ELR (cell line): ENCODE measurements at regions not wholly inside any gene's neighbourhood (a gene's known extent, or its start where the extent isn't known, plus 50 kb on each side); places are given as distances from the start of the nearest gene placed in this dataset.

Experiments
- DNase-seq: peaks from one replicate; pipeline ENCODE4 v3.0.0-alpha.2; 2015; ENCODE audit warnings: low read depth

- DNase-seq: peak; percentile 73
Measured at GRCh38 chr12:66044731-66045130, 85.8 kb downstream of the LLPH start.

GRCh38 chr12:66043035-66043434, 87.5 kb downstream of the LLPH start:
- DNase-seq: no peak

GRCh38 chr12:66041651-66042363, 88.7 kb downstream of the LLPH start:
- DNase-seq: no peak

- DNase-seq: peak; percentile 95
Measured at GRCh38 chr12:66036317-66036716, 94.2 kb downstream of the LLPH start.

GRCh38 chr12:66035288-66035966, 95.1 kb downstream of the LLPH start:
- DNase-seq: peak; percentile 80

GRCh38 chr12:66033151-66033550, 97.4 kb downstream of the LLPH start:
- DNase-seq: no peak

GRCh38 chr12:66032739-66033138, 97.8 kb downstream of the LLPH start:
- no peak for DNase-seq

GRCh38 chr12:66030217-66030781, 100.3 kb downstream of the LLPH start:
- DNase-seq: no peak

GRCh38 chr12:66028390-66028789, 102.2 kb downstream of the LLPH start:
- no peak for DNase-seq

GRCh38 chr12:66025477-66025876, 105.1 kb downstream of the LLPH start:
- no peak for DNase-seq

GRCh38 chr12:66024949-66025348, 105.6 kb downstream of the LLPH start:
- DNase-seq: no peak

- DNase-seq: no peak
Measured at GRCh38 chr12:66020481-66020880, 110.1 kb downstream of the LLPH start.

GRCh38 chr12:66017736-66018135, 112.8 kb downstream of the LLPH start:
- no peak for DNase-seq
